MCF 10A (cell line): ENCODE measurements at regions not wholly inside any gene's neighbourhood (a gene's known extent, or its start where the extent isn't known, plus 50 kb on each side); places are given as distances from the start of the nearest gene placed in this dataset.

Source experiments
- BruUV-seq: library from RNA; stranded (reverse); fragments of 400-500 nt; replicated peaks from 2 replicates; lab custom pipeline; 2021; lab: Mats Ljungman, UMichigan
- CTCF ChIA-PET: fragments of 300-600 bp; sonication (Branson Sonifier 250); formaldehyde crosslinking; extraction: SDS; loops from one replicate; lab custom pipeline; 2021; ENCODE audit warnings: antibody characterized with exemption, inconsistent platforms; lab: Yijun Ruan, JAX
- POLR2A ChIA-PET: fragments of 300-600, 350-650 bp; sonication (Branson Sonifier 250); formaldehyde crosslinking; extraction: SDS; loops from one replicate; lab custom pipeline; 2020; ENCODE audit warnings: antibody characterized with exemption, inconsistent platforms; lab: Yijun Ruan, JAX
- DNase-seq: peaks from one replicate; pipeline ENCODE4 v3.0.0-alpha.2; 2018; ENCODE audit not compliant: unreplicated experiment
- H3K27ac Mint-ChIP-seq: one replicate; pipeline ENCODE4 v1.8.0; 2022; ENCODE audit warnings: mild to moderate bottlenecking, low read depth, mixed read lengths; ENCODE audit not compliant: unreplicated experiment
- H3K27me3 Mint-ChIP-seq: one replicate; pipeline ENCODE4 v1.8.0; 2022; ENCODE audit warnings: mixed read lengths; ENCODE audit not compliant: insufficient read depth, unreplicated experiment
- H3K36me3 Mint-ChIP-seq: one replicate; pipeline ENCODE4 v1.8.0; 2022; ENCODE audit warnings: mild to moderate bottlenecking, moderate library complexity, mixed read lengths; ENCODE audit not compliant: insufficient read depth, unreplicated experiment
- H3K4me1 Mint-ChIP-seq: one replicate; pipeline ENCODE4 v1.8.0; 2022; ENCODE audit warnings: mixed read lengths; ENCODE audit not compliant: insufficient read depth, unreplicated experiment
- H3K4me3 Mint-ChIP-seq: one replicate; pipeline ENCODE4 v1.8.0; 2022; ENCODE audit warnings: mild to moderate bottlenecking, moderate library complexity, mixed read lengths; ENCODE audit not compliant: unreplicated experiment
- H3K9me3 Mint-ChIP-seq: one replicate; pipeline ENCODE4 v1.8.0; 2022; ENCODE audit warnings: mixed read lengths; ENCODE audit not compliant: unreplicated experiment
- intact Hi-C: fragments of 100-400 bp; cut with micrococcal nuclease; formaldehyde crosslinking; loops from 2 replicates; pipeline ENCODE4 v1.14.1; 2022
- TF ChIP-seq, protein P1 (sequence below): fragments of 200-600 bp; IDR thresholded peaks from one replicate; pipeline ENCODE4 v1.8.0; 2022; ENCODE audit warnings: antibody characterized with exemption, mild to moderate bottlenecking; ENCODE audit not compliant: unreplicated experiment

DNA sequence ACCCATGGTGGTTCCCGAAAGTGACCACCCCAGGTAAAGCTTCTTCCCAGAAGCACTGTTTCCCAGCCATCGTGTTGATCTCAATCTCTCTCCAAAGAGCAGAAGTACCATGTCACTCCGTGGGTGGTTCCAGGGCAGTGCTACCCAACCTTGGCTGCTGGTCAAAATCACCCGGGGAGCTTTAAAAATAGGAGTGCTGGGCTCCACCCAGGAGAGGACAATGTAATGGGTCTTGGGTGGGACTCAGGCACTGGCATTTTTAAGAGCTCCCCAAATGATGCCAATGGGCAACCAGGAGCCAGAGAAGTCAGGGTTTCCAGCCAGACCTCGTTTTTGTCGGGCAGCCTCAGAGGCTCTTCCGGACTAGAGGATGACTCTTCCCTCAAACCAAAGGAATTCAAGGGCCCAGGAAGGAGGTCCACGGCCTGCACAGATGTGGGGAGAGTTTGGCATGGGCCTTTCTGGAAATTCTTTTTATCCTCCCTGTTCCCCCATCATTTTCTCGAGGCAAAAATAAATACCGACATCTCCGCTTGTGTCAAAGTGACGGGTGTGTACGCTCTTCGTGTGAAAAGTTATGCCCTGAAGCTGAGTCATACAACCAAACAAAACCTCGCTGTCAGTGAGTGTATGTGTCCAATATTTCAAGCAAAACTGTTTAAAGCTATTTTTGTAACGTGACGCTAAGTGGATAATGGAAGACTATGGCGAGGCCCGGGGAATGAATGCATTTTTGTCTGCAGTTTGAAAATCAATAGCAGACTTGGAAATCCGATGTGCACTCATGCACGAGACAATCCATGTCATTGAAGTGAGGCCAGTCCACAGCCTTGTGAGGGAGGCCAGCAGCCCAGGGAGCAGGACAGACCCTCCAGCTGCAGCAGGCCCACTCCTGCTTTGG, 364.1 kb downstream of the FOXL1 start:
- intact Hi-C loops = no loop called here
- Mint-ChIP-seq H3K4me1 (no peaks in the 10 kb centered on the region), H3K4me3 (no peak overlapping the region), H3K27me3 (no peaks in the 10 kb centered on the region), H3K9me3 (peaks cover 10% of the 10 kb centered on the region), H3K27ac (no peak overlapping the region), H3K36me3 (no peaks in the 10 kb centered on the region)
- no TSS peak for BruUV-seq
- TF ChIP-seq, protein P1, sequence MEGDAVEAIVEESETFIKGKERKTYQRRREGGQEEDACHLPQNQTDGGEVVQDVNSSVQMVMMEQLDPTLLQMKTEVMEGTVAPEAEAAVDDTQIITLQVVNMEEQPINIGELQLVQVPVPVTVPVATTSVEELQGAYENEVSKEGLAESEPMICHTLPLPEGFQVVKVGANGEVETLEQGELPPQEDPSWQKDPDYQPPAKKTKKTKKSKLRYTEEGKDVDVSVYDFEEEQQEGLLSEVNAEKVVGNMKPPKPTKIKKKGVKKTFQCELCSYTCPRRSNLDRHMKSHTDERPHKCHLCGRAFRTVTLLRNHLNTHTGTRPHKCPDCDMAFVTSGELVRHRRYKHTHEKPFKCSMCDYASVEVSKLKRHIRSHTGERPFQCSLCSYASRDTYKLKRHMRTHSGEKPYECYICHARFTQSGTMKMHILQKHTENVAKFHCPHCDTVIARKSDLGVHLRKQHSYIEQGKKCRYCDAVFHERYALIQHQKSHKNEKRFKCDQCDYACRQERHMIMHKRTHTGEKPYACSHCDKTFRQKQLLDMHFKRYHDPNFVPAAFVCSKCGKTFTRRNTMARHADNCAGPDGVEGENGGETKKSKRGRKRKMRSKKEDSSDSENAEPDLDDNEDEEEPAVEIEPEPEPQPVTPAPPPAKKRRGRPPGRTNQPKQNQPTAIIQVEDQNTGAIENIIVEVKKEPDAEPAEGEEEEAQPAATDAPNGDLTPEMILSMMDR = no peak
- ChIA-PET POLR2A (no interaction called here), CTCF (no interaction called here)
- peak; percentile 14 for DNase-seq

DNA sequence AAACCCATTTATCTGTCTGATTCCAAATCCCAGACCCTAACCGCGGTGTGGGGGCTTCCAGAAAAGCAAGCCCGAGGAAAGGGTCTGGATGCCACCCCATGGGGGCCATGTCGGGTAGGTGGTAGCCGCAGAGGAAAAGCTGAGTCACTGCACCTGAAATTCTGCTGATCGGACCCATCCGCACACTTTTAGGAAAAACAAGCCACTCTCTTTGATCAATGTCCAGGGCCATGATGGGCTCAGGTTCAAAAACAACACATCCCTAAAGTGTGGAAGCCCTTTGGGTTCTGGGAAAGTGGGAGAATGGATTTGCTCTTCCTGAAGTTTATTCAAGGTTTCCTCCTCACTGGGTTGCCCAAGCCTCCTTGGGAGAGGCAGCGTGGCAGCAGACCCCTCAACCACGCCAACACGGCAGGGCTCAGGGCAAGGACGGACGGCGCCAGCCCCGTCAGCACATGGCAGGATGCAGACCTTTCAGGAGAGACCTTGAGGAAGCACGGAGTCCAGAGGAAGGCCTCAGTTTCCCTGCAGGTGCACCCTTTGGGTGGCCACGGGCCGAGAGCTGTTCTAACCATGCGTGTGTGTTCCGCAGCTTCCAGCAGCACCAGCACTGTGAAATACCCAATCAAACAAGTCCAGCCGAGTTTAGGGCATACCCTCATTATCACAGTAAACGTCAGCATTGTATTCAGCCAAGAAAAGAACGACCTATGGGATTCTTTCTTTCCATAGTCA, 367.0 kb downstream of the FOXL1 start:
- ChIA-PET CTCF (interaction anchor here (0.6 to 0.7 kb wide), 2 partner anchors 48 to 66 kb away, joined by 3 read pairs; no protein-coding TSS in a partner anchor), POLR2A (no interaction called here)
- Mint-ChIP-seq H3K27me3 (no peaks in the 10 kb centered on the region), H3K9me3 (peaks cover under 1% of the 10 kb centered on the region), H3K4me3 (no peak overlapping the region), H3K4me1 (no peaks in the 10 kb centered on the region), H3K36me3 (no peaks in the 10 kb centered on the region), H3K27ac (no peak overlapping the region)
- intact Hi-C loops = no loop called here
- TF ChIP-seq, protein P1 = no peak
- DNase-seq = no peak
- BruUV-seq = no TSS peak

DNA sequence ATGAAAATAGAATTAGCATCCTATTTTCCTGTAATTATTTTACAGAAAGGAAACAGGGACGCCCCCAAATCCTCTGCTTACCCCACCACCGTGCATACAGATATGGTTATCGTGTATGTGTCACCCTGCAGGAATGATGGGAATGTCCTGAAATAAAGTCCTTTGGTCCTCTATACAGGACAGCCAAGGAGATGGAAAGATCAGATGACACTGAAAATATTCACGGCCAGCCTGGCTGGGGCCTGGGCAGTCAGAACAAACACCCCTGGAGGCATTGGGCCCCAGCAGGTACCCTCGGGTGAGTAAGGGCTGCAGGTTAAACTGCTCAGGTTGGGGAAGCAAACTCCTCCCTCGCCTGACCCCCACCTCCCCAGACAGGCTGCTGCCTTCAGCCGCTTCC, 368.0 kb downstream of the FOXL1 start:
- TF ChIP-seq, protein P1 = no peak
- DNase-seq = no peak
- no peaks in the 10 kb centered on the region for H3K36me3 Mint-ChIP-seq
- POLR2A ChIA-PET = no interaction called here
- no peak overlapping the region for H3K27ac Mint-ChIP-seq
- CTCF ChIA-PET = interaction anchor here (0.6 to 0.7 kb wide), 2 partner anchors 49 to 67 kb away, joined by 3 read pairs; no protein-coding TSS in a partner anchor
- H3K9me3 Mint-ChIP-seq = no peaks in the 10 kb centered on the region
- H3K4me1 Mint-ChIP-seq = no peaks in the 10 kb centered on the region
- no peaks in the 10 kb centered on the region for H3K27me3 Mint-ChIP-seq
- BruUV-seq = no TSS peak
- H3K4me3 Mint-ChIP-seq = no peak overlapping the region
- intact Hi-C loops = no loop called here

DNA sequence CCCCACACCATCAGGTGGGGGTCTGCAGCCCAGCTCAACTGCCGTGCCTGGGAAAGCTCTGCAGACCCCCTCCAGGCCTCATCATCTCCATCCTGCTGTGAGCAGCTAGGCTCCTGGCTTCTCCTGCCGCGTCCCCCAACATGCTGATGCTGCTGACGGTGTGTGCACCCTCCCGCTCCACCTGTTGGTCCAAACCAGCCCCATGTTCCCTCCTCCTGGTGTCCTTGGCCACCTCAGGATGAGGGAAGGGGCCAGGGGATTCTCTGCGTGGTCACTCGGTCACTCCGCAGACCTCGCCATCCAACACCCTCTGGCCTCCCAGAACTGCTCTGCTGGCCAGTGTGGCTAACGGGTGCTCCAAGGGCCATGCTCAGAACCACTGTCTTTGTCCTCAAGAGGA, 368.6 kb downstream of the FOXL1 start:
- no TSS peak for BruUV-seq
- ChIA-PET CTCF (no interaction called here), POLR2A (no interaction called here)
- intact Hi-C loops = no loop called here
- Mint-ChIP-seq H3K9me3 (no peaks in the 10 kb centered on the region), H3K27ac (no peak overlapping the region), H3K4me3 (no peak overlapping the region), H3K4me1 (peaks cover under 1% of the 10 kb centered on the region), H3K27me3 (no peaks in the 10 kb centered on the region), H3K36me3 (no peaks in the 10 kb centered on the region)
- no peak for DNase-seq
- TF ChIP-seq, protein P1 = no peak
